ENCODE measurements at regions not wholly inside any gene's neighbourhood (a gene's known extent, or its start where the extent isn't known, plus 50 kb on each side); places are given as distances from the start of the nearest gene placed in this dataset.
"Not testable (repeated sequence)": the region's sequence is repeated elsewhere in the genome, so short reads cannot be mapped to it uniquely, and the experiment has no call there.

DNA sequence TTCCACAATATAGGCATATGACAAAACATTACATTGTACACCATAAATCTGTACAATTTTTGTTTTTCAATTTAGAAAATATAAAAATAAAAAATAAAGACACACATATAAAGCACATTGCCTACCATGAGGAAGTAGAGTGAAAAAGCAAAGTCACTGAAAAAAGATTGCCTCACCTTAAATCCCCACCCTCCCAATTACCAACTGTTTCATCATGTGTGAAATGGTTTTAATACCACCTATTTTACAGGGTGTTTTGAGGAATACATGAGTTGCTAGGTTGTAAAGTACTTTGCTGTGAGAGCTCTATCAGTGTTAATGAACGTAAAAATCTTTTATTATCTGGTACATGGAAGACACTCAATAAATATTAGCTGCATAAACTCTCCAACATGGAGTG lies 373.6 kb upstream of the NDST3 start:
- H3K4me1 ChIP-seq (replicated peaks) = no peaks in the 10 kb centered on the region
- no peaks in the 10 kb centered on the region for H3K9me3 ChIP-seq (replicated peaks)
- no peak for DNase-seq (ENCODE audit: low read depth in 1 of 2, low spot score in 2 of 2)
- H3K36me3 ChIP-seq = no peaks in the 10 kb centered on the region
- no peak overlapping the region for H3K4me3 ChIP-seq
- H3K27ac ChIP-seq = no peak overlapping the region
- no peaks in the 10 kb centered on the region for H3K27me3 ChIP-seq (replicated peaks)

DNA sequence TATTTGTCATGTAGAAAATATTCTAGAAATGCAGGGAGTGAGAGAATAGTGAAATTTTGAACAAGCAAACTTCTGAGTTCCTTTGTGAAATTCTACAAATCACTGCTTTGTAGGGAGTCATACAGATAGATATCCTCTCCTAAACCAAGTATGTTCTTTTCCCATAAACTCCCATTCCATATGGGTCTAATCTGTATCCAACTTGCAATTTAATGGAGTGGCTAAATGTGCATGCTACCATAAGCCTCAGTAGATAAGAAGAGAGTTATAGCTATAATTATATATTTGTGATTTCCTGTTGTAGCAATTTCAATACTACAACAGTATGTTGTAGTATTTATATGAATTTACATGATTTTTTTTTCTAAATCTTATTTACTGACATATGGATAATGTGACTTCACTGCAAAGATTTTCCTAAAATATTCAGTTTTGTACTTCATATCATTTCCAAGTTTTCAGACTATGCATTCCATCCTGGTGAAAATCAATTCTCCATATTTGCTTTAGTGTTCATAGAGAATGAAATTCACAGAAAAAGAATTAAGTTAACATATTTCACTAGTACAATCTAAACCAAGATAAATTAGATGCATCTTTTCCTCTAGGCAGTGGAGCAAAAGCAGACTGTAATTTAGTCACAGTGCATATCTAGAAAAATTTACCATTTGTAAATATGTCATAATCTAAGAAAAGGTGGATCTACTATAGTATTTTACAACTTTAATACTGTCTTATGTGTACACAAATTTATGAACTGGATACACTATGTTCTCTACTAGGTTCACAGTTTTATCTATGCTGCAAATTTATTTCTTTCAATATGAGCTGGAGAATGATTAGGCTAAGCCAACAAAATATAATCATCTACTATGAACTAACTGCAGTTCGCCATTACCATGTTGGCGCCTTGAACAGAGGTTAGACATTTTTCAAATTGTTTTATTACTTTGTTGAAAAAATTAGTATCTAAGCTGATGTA lies 372.9 kb upstream of the NDST3 start:
- Histone ChIP-seq H3K4me3 (no peak overlapping the region), H3K4me1 (replicated peaks) (no peaks in the 10 kb centered on the region), H3K27me3 (replicated peaks) (no peaks in the 10 kb centered on the region), H3K36me3 (no peaks in the 10 kb centered on the region), H3K27ac (no peak overlapping the region), H3K9me3 (replicated peaks) (no peaks in the 10 kb centered on the region)
- DNase-seq (ENCODE audit: low read depth in 1 of 2, low spot score in 2 of 2) = no peak

DNA sequence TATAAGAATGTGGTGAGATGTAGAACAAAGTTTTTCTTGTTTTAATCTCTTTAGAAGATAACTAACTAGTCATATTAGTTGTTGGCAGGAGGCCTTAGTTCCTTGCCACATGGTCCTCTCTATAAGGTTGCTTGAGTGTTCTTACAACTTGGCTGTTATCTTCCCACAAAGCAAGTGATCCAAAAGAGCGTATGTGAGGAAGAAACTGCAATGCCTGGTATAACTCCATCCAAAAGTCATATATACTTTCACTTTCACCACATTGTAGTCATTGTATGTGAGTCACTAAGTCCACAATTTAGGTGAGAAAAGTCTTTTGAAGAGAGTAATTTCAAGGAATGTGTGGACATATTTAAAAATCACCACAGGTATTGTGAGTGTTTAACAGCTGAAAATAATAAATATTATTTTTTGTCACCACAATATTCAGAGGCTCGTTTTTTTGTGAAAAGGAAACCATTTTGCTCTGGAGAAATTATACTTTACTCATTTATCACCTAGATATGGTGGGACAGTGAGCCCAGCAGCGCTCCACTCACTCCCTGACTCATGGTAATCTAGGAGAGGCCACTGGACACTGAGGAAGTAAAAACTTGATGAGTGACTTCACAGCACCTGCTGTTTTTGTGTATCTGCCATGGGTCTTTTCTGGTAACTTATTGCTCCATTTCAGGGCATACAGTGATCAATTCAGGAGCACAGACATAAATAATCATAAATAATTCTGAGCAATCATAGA lies 369.4 kb upstream of the NDST3 start:
- Histone ChIP-seq H3K27me3 (replicated peaks) (no peaks in the 10 kb centered on the region), H3K4me1 (replicated peaks) (no peaks in the 10 kb centered on the region), H3K36me3 (no peaks in the 10 kb centered on the region), H3K27ac (no peak overlapping the region), H3K4me3 (no peak overlapping the region), H3K9me3 (replicated peaks) (no peaks in the 10 kb centered on the region)
- no peak for DNase-seq (ENCODE audit: low read depth in 1 of 2, low spot score in 2 of 2)

DNA sequence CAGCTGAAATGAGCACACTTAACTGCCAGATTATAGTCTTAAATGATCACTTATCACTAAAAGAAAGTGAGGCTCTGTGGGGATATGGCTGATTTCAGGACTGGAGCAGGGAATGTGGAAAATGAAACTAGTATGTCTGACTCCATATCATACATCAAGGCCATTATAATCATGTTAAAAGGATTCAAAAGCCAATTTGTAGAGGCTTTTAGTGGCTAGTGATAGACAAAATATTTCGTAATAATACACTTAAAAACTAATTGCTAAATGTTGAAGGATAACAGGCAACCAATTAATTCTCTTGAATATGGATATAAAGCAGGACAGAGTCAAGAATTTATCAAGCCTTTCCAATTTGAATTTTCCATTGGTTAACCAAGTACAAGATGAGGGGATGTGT lies 358.1 kb upstream of the NDST3 start:
- no peak overlapping the region for H3K27ac ChIP-seq
- no peaks in the 10 kb centered on the region for H3K27me3 ChIP-seq (replicated peaks)
- H3K36me3 ChIP-seq = no peaks in the 10 kb centered on the region
- DNase-seq (ENCODE audit: low read depth in 1 of 2, low spot score in 2 of 2) = no peak
- H3K4me1 ChIP-seq (replicated peaks) = no peaks in the 10 kb centered on the region
- no peaks in the 10 kb centered on the region for H3K9me3 ChIP-seq (replicated peaks)
- H3K4me3 ChIP-seq = no peak overlapping the region

DNA sequence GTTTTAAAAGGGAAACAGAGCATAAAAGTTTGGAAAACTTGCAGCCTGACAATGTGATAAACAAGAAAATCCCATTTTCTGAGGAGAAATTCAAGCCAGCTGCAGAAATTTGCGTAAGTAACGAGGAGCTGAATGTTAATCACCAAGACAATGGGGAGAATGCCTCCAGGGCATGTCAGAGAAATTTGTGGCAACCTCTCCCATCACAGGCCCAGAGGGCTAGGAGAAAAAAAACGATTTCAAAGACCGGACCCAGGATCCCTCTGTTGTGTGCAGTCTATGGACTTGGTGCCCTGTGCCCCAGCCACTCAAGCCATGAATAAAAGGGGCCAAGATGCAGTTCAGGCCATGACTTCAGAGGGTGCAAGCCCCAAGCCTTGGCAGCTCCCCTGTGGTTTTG lies 355.4 kb upstream of the NDST3 start:
- H3K9me3 ChIP-seq (replicated peaks) = no peaks in the 10 kb centered on the region
- no peaks in the 10 kb centered on the region for H3K4me1 ChIP-seq (replicated peaks)
- H3K27me3 ChIP-seq (replicated peaks) = no peaks in the 10 kb centered on the region
- no peak overlapping the region for H3K27ac ChIP-seq
- no peaks in the 10 kb centered on the region for H3K36me3 ChIP-seq
- no peak overlapping the region for H3K4me3 ChIP-seq
- no peak for DNase-seq (ENCODE audit: low read depth in 1 of 2, low spot score in 2 of 2)

DNA sequence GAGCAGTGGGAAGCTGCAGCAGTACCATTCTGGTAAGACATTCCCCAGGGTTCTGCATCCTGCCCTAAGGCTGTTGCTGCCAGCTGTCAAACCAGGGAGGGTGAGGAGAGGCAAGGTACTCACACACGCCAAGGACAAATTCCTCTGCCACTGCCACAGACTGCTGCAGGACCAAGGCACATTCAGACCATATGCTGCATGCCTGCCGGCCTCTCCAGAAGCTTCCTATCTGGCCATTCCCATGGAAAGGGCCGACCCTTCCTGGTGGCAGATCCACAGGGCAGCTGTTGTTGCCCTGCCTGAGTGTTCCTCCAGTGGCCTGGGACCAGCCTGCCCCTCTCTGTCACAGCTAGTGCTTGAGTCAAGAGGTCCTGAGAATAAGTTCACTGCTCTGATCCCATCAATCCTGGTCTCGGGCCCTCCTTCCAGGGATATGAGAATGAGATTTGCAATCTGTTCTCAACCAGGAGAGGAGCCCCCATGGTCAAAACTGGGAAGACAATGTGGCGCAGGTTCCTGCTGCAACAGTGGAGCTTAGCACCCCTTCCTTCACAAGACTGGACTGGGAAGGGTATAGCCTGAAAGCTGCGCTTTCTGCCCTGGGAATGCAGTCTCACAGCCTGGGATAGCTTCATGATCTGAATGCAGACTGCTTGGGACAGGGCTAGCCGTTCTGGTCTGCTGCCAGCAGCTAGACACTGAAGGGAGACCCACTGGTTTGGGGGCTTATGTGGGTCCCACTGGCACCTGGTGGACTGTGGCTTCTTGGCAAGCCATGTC lies 342.5 kb upstream of the NDST3 start:
- Histone ChIP-seq H3K4me1 (replicated peaks) (no peaks in the 10 kb centered on the region), H3K9me3 (replicated peaks) (no peaks in the 10 kb centered on the region), H3K27me3 (replicated peaks) (no peaks in the 10 kb centered on the region)

DNA sequence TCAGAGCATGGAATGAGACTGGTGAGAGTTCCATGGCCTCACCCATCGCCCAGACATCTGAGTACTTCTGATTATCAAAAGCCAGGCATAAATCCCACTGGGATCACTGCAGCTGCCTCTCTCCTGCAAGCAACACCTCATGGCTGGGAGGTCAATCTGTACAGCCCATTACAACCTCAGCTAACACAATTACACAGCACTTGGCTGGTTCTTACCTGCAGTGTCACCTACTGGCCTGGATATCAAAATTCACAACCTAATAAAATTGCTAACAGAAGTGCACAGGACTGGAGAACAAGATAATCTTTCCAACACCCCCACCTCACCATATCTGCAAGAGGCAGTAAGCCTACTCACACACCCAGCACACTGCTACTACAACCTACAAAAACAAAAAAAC lies 341.7 kb upstream of the NDST3 start:
- H3K36me3 ChIP-seq = no peaks in the 10 kb centered on the region
- DNase-seq (ENCODE audit: low read depth in 1 of 2, low spot score in 2 of 2) = no peak
- H3K9me3 ChIP-seq (replicated peaks) = no peaks in the 10 kb centered on the region
- H3K4me1 ChIP-seq (replicated peaks) = no peaks in the 10 kb centered on the region
- no peaks in the 10 kb centered on the region for H3K27me3 ChIP-seq (replicated peaks)
- no peak overlapping the region for H3K4me3 ChIP-seq
- no peak overlapping the region for H3K27ac ChIP-seq

More for the DNA sequence above, 342.5 kb upstream of the NDST3 start:
- H3K27ac ChIP-seq = no peak overlapping the region
- no peak for DNase-seq (ENCODE audit: low read depth in 1 of 2, low spot score in 2 of 2)
- no peak overlapping the region for H3K4me3 ChIP-seq
- H3K36me3 ChIP-seq = no peaks in the 10 kb centered on the region

DNA sequence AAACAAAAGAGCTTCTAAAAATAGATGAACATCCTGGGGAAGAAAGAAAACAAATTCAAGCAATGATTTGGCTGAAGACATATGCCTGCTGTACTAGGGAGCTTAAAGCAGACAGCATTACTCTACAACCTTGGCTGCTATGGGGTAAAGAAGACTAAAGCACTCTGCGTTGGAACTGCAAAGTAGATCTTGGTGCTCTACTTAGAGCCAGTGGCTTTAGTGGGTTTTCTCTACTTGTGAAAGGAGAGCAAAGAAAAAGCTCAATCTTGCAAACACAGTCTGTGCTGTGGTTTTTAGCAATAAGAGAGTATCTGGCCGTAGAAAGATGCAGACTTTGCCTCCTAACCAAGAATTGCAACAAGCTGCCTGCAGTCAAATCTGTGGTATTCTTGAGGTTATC lies 334.7 kb upstream of the NDST3 start:
- Histone ChIP-seq H3K4me1 (replicated peaks) (no peaks in the 10 kb centered on the region), H3K36me3 (no peaks in the 10 kb centered on the region), H3K27me3 (replicated peaks) (no peaks in the 10 kb centered on the region), H3K4me3 (no peak overlapping the region), H3K9me3 (replicated peaks) (no peaks in the 10 kb centered on the region), H3K27ac (no peak overlapping the region)
- no peak for DNase-seq (ENCODE audit: low read depth in 1 of 2, low spot score in 2 of 2)

DNA sequence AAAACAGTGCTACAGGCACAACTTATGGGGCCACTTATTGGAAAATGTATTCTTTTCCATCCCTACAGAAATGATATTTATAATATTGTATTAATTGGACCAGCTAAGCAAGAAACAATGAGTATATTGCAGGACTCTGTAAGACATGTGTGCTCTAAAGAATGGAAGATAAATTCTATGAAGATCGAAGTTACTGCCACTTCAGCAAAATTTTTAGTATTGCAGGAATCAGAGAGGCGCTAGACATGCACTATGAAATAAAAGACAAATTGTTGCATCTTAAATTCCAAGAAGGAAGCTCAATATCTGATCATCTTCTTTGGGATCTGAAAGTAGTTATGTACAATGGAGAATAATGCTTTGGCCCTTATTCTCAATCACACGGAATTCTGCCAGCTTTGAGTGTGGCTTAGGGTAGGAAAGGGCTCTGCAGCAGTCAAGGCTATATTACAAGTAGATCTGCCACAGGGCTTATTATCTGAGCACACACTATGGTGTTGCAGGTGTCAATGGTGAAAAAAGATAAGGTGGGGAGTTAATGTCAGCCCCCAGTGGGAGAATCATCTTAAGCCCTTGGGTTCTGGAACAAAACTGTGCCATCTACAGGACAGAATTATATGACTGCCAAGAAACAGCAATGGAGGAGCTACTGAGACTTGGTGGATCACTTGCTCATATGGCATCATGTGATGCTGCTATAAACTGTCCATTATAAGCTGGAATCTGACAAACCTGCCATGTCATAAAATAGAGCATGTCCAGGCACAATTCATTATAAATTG lies 334.0 kb upstream of the NDST3 start:
- no peak overlapping the region for H3K4me3 ChIP-seq
- H3K27me3 ChIP-seq (replicated peaks) = no peaks in the 10 kb centered on the region
- no peaks in the 10 kb centered on the region for H3K4me1 ChIP-seq (replicated peaks)
- H3K36me3 ChIP-seq = no peaks in the 10 kb centered on the region
- DNase-seq (ENCODE audit: low read depth in 1 of 2, low spot score in 2 of 2) = no peak
- no peak overlapping the region for H3K27ac ChIP-seq
- no peaks in the 10 kb centered on the region for H3K9me3 ChIP-seq (replicated peaks)

DNA sequence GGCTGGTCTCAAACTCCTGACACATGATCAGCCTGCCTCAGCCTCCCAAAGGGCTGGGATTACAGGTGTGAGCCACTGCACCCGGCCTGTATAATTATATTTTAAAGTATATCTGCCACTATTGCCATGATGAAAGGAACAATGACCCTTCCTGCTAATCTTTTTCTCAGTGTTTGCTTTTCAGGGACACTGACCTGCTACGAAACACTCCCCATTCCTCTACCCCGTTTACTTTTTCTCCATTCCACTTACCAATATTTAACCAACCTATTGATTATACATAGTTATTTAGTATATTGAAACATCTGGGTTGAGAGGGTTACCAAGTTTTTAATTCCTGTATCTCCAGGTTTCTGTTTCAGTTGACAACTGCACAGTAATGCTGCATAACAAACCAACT lies 331.9 kb upstream of the NDST3 start:
- Histone ChIP-seq H3K36me3 (no peaks in the 10 kb centered on the region), H3K4me3 (no peak overlapping the region), H3K9me3 (replicated peaks) (no peaks in the 10 kb centered on the region), H3K27me3 (replicated peaks) (no peaks in the 10 kb centered on the region), H3K27ac (no peak overlapping the region), H3K4me1 (replicated peaks) (no peaks in the 10 kb centered on the region)
- no peak for DNase-seq (ENCODE audit: low read depth in 1 of 2, low spot score in 2 of 2)

DNA sequence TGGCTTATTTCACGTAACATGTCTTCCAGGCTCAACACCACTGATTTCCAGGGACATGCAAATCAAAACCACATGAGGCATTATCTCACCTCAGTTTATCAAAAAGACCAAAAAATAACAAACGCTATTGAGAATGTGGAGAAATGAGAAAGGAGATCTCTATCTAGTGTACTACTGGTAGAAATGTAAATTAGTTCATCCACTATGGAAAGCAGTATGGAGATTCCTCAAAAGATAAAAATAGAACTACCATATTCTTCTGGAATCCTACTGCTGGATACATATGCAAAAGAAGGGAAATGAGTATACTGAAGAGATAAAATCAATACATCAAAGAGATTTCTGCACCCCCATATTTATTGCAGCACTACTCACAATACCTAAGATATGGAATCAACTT lies 329.6 kb upstream of the NDST3 start:
- Histone ChIP-seq H3K36me3 (no peaks in the 10 kb centered on the region), H3K4me1 (replicated peaks) (no peaks in the 10 kb centered on the region), H3K27ac (no peak overlapping the region), H3K27me3 (replicated peaks) (no peaks in the 10 kb centered on the region), H3K9me3 (replicated peaks) (no peaks in the 10 kb centered on the region), H3K4me3 (no peak overlapping the region)
- DNase-seq (ENCODE audit: low read depth in 1 of 2, low spot score in 2 of 2) = no peak

DNA sequence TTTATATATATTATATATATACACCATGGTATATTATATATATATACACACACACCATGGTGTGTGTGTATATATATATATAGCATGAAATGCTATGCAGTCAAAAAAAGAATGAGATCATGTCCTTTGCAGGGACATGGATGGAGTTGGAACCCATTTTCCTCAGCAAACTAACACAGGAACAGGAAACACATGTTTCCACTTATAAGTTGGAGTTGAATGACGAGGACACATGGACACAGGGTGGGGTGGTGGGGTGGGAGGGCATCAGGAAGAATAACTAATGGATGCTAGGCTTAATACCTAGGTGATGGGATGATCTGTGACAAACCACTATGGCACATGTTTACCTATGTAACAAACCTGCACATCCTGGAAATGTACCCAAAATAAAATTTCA lies 293.6 kb upstream of the NDST3 start:
- Histone ChIP-seq H3K27me3 (replicated peaks) (no peaks in the 10 kb centered on the region), H3K27ac (no peak overlapping the region), H3K9me3 (replicated peaks) (no peaks in the 10 kb centered on the region), H3K4me3 (no peak overlapping the region), H3K4me1 (replicated peaks) (no peaks in the 10 kb centered on the region), H3K36me3 (no peaks in the 10 kb centered on the region)
- DNase-seq (ENCODE audit: low read depth in 1 of 2, low spot score in 2 of 2) = no peak

DNA sequence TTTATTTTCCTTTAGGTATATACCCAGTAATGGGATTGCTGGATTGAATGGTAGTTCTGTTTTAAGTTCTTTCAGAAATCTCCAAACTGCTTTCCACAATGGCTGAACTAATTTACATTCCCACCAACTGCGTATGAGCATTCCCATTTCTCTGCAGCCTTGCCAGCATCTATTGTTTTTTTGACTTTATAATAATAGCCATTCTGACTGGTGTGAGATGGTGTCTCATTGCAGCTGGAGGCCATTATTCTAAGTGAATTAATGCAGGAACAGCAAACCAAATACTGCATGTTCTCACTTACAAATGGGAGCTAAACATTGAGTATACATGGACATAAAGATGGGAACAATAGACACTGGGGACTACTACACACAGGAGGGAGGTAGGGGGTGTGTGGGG lies 288.9 kb upstream of the NDST3 start:
- H3K27ac ChIP-seq; H3K9me3 ChIP-seq (replicated peaks); H3K4me1 ChIP-seq (replicated peaks); DNase-seq (ENCODE audit: low read depth in 1 of 2, low spot score in 2 of 2); H3K4me3 ChIP-seq; H3K27me3 ChIP-seq (replicated peaks); H3K36me3 ChIP-seq: not testable (repeated sequence)
